Panc1 (cell line): ENCODE measurements at regions not wholly inside any gene's neighbourhood (a gene's known extent, or its start where the extent isn't known, plus 50 kb on each side); places are given as distances from the start of the nearest gene placed in this dataset.

Experiments
- ATAC-seq: fragments of 200-7000 bp; cut with Tn5 transposase; 2 replicates; pipeline ENCODE4 v1.9.1; 2020; ENCODE audit warnings: mild to moderate bottlenecking, moderate library complexity
- BruUV-seq: library from RNA; stranded (reverse); fragments of 400-500 nt; replicated peaks from 2 replicates; lab custom pipeline; 2021; lab: Mats Ljungman, UMichigan
- CTCF ChIA-PET: fragments of 300-600 bp; sonication (Branson Sonifier 250); formaldehyde crosslinking; loops from one replicate; lab custom pipeline; 2022; ENCODE audit warnings: antibody characterized with exemption; lab: Charles Lee
- POLR2A ChIA-PET: fragments of 300-600 bp; sonication (Branson Sonifier 250); formaldehyde crosslinking; loops from one replicate; lab custom pipeline; 2022; ENCODE audit warnings: antibody characterized with exemption; lab: Charles Lee
- DNase-seq: peaks from one replicate; pipeline ENCODE4 v3.0.0-alpha.2; 2010; ENCODE audit warnings: low read depth, low spot score
- H3K27ac ChIP-seq: 2 replicates; pipeline ENCODE4 v1.5.1; 2011; ENCODE audit warnings: mild to moderate bottlenecking, low read length, inconsistent platforms
- H3K27me3 ChIP-seq: fragments of 200-500 bp; sonication (Bioruptor generic); 2 replicates; pipeline ENCODE4 v1.6.0; 2014; ENCODE audit warnings: low read length, inconsistent platforms; ENCODE audit not compliant: control insufficient read depth, insufficient read depth
- H3K36me3 ChIP-seq: fragments of 200-500 bp; sonication (Bioruptor generic); 2 replicates; pipeline ENCODE4 v1.5.1; 2014; ENCODE audit warnings: inconsistent platforms, mild to moderate bottlenecking, low read length, moderate library complexity; ENCODE audit not compliant: control insufficient read depth, insufficient read depth
- H3K4me1 ChIP-seq: 2 replicates; pipeline ENCODE4 v1.5.1; 2011; ENCODE audit warnings: inconsistent platforms, mild to moderate bottlenecking, low read length, moderate library complexity; ENCODE audit not compliant: control insufficient read depth, insufficient read depth
- H3K4me3 ChIP-seq, 2 experiments: 2 replicates each; pipeline ENCODE4 v1.5.1; 2011 to 2012; ENCODE audit warnings: low read depth in 2 of 2, low read length in 2 of 2, mild to moderate bottlenecking in 2 of 2, inconsistent platforms in 1 of 2, moderate library complexity in 1 of 2
- H3K9me3 ChIP-seq: fragments of 200-500 bp; sonication (Bioruptor generic); 2 replicates; pipeline ENCODE4 v1.5.1; 2014; ENCODE audit warnings: low read depth, mild to moderate bottlenecking, inconsistent platforms, low read length, moderate library complexity; ENCODE audit not compliant: control insufficient read depth, insufficient read depth
- CTCF ChIP-seq: fragments of 450-650 bp; IDR thresholded peaks from 2 replicates; pipeline ENCODE4 v1.5.1; 2017; ENCODE audit warnings: mild to moderate bottlenecking
- POLR2AphosphoS5 ChIP-seq: IDR thresholded peaks from 2 replicates; pipeline ENCODE4 v1.6.1; 2012; ENCODE audit warnings: mild to moderate bottlenecking, low read depth, low read length, moderate library complexity
- REST ChIP-seq, 2 experiments: IDR thresholded peaks; 2 replicates each; pipeline ENCODE4 v1.6.1; 2011 to 2012; ENCODE audit warnings: low read depth in 2 of 2, control low read depth in 1 of 2, low read length in 1 of 2, mild to moderate bottlenecking in 1 of 2, moderate library complexity in 1 of 2; ENCODE audit not compliant: insufficient read depth in 1 of 2
- SIN3A ChIP-seq: IDR thresholded peaks from 2 replicates; pipeline ENCODE4 v1.6.1; 2012; ENCODE audit warnings: low read depth, mild to moderate bottlenecking, low read length, moderate library complexity, borderline replicate concordance; ENCODE audit not compliant: insufficient read depth
- TCF7L2 ChIP-seq: IDR thresholded peaks from 2 replicates; pipeline ENCODE4 v1.6.1; 2011; ENCODE audit warnings: mild to moderate bottlenecking, low read depth, low read length, inconsistent platforms
- in situ Hi-C: cut with HindIII; loops from 2 replicates; pipeline ENCODE4 v1.10.0; 2016; ENCODE audit warnings: low sequenced_read_pairs, low pct_unique_long_range_greater_than_20kb
- intact Hi-C: fragments of 100-400 bp; cut with micrococcal nuclease; formaldehyde crosslinking; loops from one replicate; pipeline ENCODE4 v1.10.0; 2022; ENCODE audit not compliant: unreplicated experiment

GRCh38 chrX:26871967-26872366 is 591.2 kb downstream of the PPP4R3C start:
- ATAC-seq = no peak
- TF ChIP-seq REST (IDR thresholded peaks at IDR 0.05; ENCODE audit: insufficient read depth in 1 of 2, low read depth in 2 of 2, low read length in 1 of 2) = no peak
- no peak for TF ChIP-seq TCF7L2
- TF ChIP-seq CTCF = no peak
- no peak for TF ChIP-seq POLR2AphosphoS5
- DNase-seq = no peak
- H3K27ac ChIP-seq = no peak overlapping the region
- H3K27me3 ChIP-seq = no peaks in the 10 kb centered on the region
- no peaks in the 10 kb centered on the region for H3K4me1 ChIP-seq
- POLR2A ChIA-PET = no interaction called here
- CTCF ChIA-PET = no interaction called here
- intact Hi-C loops = no loop called here
- in situ Hi-C loops = no loop called here
- H3K4me3 ChIP-seq = no peak overlapping the region
- no peaks in the 10 kb centered on the region for H3K36me3 ChIP-seq
- no TSS peak for BruUV-seq
- no peaks in the 10 kb centered on the region for H3K9me3 ChIP-seq

GRCh38 chrX:26851981-26852380 is 611.2 kb downstream of the PPP4R3C start:
- ChIA-PET POLR2A (no interaction called here), CTCF (no interaction called here)
- intact Hi-C loops (no loop called here), in situ Hi-C loops (no loop called here)
- no peak overlapping the region for H3K4me3 ChIP-seq
- H3K27ac ChIP-seq = no peak overlapping the region
- no peak for DNase-seq
- H3K4me1 ChIP-seq = no peaks in the 10 kb centered on the region
- ATAC-seq = no peak
- no peaks in the 10 kb centered on the region for H3K27me3 ChIP-seq
- BruUV-seq = no TSS peak
- H3K9me3 ChIP-seq = no peaks in the 10 kb centered on the region
- no peaks in the 10 kb centered on the region for H3K36me3 ChIP-seq
- TF ChIP-seq POLR2AphosphoS5 (no peak), REST (IDR thresholded peaks at IDR 0.05; ENCODE audit: insufficient read depth in 1 of 2, low read depth in 2 of 2, low read length in 1 of 2) (no peak), CTCF (peak; percentile 23; the same call in 1 of the 2 replicates), SIN3A (no peak), TCF7L2 (no peak)
